CD4-positive, alpha-beta T cell treated with Interleukin-15 for 4 hours (primary cell): ENCODE measurements at regions not wholly inside any gene's neighbourhood (a gene's known extent, or its start where the extent isn't known, plus 50 kb on each side); places are given as distances from the start of the nearest gene placed in this dataset.

Source experiments
- DNase-seq: peaks from one replicate; pipeline ENCODE4 v3.0.0-alpha.2; 2020; ENCODE audit warnings: low spot score

DNA sequence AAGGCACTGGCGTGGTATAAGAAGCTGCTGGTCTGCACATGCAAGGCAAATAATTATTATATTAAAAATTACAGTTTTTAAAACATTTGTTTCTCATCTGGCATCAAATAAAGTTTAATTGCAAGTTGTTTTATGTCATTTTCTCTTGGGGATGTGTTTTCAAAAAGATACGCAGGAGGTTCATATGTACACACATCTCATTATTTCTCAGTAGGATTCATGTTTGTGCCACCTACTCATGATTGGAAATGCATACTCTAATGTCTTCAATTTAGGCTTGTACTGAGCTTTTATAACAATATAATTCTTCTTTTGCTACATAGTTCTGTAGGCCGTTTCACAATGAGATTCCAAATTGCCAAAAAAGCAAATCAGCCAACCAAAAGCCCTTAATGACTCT is 244.2 kb upstream of the MEF2C start:
- DNase-seq = no peak

DNA sequence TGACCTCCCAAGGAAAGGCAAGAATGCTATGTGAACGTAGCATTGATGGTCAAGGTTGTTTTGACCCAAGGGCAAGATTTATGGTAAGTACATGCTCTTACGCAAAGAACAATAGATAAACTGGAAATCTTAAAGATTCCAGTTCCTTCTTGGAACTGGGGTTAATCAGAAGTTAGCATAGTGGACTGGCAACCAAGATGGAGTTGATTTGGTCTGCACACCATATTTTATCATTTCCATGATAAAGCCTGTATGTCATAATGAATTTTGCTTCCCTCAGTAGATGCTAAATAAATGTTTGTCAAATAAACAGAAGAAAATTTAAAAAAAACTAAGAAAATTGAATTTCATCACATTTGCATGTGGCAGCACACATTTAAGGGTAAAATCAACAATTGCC is 242.4 kb upstream of the MEF2C start:
- DNase-seq = no peak

DNA sequence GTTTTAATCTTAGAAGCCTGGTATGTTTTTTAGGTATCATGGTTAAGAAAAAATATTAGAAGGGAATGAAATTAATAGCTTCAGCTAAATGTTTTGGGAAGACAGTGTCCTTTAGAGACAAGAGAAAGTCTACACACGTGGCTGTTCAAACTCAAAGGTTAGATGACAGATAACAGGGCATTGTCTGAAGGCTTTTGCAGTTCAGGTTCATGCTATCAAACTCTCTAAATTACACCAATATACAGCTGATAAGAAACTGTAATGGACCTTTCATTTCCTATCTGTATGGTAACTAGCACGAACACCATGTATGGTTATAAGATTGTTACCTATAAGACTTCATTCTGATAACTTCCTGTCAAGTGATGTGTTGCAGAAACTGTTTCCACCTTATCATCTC is 240.6 kb upstream of the MEF2C start:
- DNase-seq = no peak

DNA sequence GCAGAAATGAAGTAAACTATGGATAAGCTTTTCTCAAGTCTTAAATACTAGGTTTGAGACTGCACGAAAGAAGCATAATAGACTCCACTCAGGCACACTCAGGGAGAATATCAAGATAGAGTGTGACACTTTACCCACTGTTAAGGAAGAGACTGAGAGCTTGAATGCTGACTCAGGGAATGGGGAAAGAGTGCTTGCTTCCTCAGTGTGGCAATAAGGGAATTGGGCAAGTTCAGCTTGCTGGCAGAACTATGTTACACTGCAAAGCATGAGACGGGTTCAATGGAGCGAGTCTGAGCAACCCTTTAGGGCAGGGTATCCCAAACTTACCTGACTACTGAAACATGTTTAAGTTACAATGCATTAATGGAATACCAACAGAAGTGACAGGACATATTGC is 237.7 kb upstream of the MEF2C start:
- DNase-seq = no peak

DNA sequence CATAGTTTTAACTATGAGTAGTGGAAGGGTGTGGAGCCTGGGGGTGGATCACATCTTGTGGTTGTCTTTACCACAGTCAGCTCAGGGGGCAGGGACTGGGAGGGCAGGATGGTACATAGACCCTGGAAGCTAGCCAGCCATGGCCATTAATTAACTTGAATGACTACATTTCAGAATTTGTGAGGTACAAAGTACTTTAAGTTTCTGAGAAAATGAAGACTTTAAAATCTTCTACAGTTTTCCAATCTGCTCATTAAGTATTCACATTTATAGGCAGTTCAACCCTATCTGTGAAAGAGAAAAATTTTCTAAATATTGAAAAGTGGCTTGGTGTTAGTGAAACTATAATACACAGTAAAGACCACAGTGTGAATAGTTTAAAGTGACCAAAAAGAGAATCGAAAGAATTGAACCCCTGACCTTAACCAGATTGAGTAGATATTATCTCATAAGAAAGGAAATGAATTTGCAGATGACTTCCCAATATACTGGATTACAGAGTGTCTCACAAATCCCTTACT is 234.2 kb upstream of the MEF2C start:
- no peak for DNase-seq

DNA sequence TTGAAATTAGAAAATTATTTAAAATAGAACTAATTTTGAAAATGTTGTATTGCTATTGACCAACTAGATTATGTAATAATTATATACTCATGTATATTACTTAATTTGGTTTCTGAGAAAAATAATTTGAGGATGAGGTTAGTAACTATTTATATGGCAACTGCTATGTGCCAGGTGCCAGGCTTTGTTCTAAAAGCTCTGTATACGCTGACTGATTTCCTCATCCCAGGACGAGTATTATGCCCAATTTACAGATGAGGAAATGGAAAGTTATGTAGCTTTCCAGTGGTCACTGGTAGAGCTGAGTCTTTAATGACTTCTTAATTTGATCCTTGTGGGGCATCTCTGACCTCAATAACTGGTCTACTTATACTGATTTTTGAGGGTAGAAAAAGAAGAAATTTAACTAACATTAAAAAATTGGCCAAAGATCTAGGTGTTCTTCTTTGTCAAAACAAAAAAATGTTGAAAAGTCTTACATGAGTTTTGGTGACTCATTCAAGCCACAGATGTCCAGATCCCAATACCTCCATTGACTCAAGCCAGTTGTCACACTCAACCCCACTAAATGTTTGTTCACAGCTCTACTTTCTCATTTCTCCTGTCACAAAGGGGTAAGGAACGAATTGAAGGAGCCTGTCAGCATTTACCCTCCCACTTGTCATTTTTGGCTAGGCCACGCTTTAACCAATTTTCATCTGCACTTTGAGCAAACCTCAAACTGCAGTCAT is 228.1 kb upstream of the MEF2C start:
- no peak for DNase-seq

DNA sequence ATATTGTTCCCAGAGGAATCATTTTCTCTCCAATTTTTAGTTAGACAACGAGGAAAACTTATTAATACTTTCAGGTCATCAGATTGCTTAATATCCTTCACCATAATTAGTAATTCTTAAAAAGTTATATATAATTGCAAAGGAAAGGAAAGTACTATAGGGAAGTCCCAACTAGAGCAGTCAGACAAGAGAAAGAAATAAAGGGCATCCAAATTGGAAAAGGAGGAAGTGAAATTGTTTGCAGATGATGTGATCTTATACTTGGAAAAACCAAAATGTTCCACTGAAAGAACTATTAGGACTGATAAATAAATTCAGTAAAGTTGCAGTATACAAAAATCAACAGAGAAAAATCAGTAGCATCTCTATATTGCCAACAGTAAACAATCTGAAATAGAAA is 223.5 kb upstream of the MEF2C start:
- no peak for DNase-seq

DNA sequence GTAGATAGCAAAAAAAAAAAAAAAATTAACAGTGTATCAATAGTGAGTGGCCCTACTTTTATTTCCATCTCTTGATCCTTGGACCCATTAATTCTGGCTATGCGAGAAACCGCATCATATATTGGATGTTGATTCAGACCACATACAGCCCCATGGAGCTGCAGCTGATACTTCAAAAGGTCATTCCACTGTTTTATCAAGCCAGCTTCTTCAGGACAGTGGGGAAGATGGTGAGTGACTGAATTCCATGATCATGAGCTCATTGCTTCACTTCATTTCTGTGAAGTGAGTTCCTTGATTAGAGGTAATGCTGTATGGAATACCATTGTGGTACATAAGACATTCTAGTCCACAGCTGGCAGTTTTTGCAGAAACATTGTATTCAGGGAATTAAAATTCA is 222.9 kb upstream of the MEF2C start:
- DNase-seq = no peak

DNA sequence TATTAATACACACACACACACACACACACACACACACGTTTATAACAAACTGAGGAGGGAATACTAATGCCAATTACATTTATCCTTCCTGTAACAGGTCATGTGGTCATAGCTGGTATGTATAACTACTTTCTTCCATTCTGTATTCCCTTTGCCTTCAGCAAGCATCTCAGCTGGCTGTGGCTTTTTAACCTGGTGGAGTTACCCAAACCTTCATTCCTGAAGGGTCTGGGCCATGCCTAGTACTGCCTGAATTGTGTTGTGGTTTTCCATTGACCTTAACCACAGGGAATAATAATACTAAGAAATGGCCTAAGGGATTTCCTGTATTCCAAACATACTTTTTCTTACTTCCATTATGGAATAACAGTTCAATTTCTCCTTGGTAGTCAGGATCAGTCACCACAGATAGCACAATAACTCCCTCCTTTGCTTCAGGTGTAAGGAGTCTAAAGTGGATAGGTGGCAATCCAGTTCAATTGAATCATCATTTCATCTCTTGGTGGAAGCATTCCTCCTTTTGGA is 222.2 kb upstream of the MEF2C start:
- no peak for DNase-seq

DNA sequence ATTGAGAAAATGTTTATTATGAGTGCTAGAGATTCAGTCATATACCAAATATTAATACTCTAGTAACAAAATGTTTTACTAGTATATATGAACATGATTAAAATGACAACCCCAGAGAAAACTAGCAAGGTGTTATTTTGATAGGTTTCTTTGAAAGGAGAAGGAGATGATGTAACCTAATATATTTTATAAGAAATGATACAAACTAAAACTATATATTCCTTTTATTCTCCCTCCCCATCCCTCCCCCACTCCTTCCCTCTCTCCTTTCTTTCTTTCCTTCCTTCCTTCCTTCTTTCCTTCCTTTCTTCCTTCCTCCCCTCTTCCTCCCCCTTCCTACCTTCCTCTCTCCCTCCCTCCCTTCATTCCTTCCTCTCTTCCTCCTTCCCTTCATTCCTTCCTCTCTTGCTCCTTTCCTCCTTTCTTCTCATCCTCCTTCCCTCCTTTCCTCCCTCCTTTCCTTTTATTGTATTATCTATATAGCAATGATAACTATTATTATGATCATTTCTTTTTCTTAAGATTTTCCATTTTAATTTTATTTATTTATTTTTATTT is 215.3 kb upstream of the MEF2C start:
- DNase-seq = no peak

DNA sequence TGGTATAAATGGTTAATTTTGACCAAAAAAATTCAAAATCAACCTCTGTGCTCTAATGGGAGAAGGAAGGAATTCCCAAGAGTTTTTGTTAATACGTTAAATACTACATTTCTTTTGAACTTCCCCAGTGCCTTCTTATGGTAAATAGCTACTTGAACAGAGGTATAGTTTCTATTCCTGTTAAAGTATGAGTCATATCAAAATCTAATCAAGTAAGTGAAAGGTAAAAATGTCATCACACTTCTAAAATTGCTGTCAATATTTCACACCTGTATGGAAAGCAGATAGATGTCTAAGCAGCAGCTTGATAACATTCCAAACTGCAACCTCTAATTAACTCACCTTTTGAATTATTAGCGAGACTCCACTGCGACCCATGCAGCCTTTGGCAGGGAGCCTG is 214.1 kb upstream of the MEF2C start:
- DNase-seq = no peak

DNA sequence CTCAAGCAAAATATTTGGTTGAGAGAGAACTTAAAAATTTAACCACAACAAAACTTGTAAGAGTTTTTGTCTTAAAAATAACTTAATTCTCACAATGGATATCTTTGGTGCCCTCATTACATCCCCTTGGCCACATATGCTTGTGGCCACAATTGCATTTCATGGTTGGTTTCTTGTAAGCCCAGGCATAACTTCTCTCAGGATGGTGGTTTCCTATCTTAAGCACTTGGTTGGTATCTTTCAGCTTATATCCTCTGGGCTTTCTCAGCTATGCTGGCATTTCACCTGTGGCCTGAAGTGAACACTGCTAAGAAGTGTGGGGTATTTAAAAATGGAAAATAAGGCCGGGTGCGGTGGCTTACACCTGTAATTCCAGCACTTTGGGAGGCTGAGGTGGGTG is 212.4 kb upstream of the MEF2C start:
- no peak for DNase-seq

DNA sequence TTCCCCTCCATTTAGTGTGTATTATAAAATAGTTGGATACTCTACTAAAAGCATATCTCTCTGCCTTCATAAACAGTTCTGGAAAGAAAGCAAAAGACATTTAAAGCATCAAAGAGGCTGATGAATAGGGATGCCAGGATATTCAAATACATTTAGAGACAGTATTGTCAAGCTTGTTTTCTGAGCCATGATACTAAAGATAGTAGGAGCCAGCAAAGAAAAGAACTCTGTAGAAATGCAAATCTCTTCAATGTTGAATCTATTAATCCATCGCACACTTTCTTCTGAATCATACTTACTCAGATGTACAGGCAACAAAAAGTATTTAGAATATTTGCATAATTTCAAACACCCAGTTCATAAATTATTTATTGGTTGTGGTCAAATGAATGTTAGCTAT is 207.1 kb upstream of the MEF2C start:
- DNase-seq = no peak

DNA sequence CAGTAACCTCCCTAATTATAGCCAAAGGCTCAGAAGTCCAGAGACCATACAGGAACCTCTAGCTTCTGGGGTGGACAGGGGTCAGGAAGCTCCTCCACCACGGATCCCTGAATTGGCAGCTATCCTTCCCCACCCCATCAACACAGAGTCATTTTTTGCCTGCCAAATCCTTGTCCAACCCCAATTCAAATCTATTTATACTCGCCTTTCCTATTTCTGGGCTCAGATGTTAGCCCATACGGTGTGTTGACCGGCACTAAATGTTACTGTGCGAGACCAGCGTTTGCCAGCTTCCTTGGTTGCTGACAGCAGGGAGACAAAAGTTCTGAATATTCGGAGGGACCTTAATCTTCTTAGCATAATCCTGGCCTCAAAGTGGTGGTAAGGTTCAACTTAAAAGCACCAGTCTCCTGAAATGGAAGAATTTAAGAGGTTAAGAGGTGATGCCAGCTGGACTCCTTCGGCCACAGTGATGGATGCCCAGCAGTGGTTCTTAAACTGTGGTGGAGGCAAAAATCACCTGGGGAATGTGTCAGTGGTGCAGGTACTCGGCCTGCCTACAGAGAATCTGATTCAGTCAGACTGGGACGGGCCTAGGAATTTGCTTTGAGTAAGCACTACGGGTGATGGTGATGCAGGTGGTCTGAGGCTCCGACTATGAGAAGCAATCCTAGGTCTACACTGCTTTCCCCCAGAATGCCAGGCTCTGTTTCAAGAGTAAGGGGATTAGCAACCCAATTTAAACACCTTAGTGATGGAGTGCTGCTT is 204.8 kb upstream of the MEF2C start:
- no peak for DNase-seq

DNA sequence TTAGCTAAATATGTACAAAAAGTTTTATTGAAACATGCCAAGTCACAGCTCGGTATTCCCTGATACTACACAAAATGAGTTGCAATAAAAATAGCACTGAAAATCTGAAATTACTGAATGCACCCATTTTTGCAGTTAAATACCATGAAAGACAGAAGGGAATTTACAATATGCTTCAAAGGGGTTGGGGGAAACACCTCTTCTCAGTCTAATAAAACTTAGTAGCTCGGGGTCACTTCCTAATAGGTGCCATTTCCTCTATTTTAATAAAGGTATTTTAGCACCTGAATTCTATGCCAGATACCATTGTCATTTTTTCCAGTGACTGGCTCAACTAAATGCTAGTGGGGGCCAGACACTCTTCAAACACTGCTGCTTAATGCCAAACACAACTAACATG is 204.1 kb upstream of the MEF2C start:
- DNase-seq = no peak

DNA sequence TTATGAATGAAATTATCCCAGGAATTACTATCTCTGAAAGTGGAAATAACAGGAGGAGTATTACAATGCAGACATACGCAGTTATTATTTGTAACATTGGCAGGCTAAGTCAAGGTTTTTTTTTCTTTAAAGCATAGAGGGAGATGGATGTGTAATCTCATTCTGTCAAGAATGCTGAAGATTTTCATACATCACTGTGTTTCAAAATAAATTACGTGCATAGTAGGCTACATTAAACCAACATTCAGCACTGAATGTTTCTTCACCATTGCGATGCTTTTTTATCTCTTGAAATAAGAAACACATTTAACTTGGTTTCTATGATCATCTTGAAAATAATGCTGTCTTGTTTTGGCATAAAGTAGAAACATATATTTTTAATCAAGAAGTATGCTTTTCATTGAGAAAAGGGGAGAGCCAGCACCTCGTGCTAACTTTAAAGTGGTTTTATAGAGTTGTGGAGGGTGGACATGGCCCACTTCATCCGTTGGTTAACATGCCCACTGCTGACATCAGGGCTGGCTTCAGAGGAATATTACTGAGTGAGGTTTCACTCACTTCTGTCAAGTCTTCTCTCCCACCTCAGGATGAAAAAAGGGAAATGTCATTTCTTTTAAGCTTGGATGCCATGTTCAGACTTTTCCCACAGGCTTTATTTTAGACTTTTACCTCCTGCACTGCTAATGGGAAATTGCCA is 203.6 kb upstream of the MEF2C start:
- no peak for DNase-seq

DNA sequence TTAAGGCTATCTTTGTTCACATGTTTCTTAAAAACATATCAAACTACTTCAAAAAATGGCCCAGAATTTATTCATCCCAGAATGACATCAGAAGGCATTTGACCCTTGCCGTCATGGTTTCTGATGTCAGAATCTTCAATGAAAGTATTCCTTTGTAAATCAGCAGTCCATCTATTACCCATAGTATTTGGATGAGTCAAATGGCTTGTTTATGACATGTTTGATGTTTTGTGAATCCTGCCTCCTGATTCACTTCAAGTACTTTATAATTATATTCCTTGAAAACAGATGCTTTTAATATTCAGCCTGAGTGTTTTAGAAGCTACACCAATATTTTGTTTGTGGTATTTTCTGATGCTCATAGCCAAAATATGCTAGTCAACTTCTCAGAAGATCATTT is 200.8 kb upstream of the MEF2C start:
- DNase-seq = no peak

DNA sequence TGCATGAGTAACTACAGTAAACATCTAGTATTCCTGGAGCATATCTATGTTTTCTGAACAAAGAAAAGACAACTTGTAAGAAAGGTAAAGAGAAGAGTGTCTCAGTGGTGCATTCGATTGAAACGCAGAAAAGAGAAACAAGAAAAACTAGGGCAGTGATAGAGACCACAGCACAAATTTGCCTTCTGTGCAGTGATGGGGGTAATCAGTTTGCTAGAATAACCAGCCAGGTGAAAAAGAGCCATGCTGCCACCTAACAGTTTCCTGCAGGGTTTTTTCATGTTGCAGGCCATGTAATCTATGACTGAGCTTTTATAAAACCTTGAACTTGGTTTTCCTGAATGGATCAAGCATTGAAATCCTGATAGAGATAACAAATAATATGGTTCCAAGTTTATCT is 198.4 kb upstream of the MEF2C start:
- DNase-seq = no peak

DNA sequence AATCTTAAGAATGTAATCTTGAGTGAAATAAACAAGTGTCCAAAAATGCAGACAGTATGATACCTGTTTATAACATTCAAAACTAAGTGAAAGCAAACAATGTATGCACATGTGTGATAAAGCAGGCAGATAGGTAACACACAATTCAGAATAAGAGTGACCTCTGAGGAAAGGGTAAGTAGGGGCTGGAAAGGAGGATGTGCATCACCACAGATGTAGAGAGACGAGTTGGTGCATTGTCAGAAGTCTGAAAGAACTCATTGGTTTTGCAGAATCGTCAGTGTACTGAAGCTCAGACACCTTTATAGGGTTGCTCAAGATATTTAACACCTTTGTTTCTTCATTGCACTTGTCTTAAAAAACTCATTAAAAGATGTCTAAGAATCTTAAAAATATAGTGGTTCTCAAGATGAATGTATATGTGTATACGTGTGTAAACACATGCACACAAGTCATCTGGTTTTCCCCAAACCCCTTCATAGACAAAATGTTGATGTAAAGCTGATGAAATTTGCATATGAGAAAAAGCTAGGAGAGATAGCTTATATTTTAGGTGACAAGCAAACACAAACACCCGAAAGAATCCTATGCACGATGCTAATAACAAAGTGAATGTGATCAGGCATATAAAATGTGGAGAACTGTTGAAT is 197.6 kb upstream of the MEF2C start:
- DNase-seq = no peak

DNA sequence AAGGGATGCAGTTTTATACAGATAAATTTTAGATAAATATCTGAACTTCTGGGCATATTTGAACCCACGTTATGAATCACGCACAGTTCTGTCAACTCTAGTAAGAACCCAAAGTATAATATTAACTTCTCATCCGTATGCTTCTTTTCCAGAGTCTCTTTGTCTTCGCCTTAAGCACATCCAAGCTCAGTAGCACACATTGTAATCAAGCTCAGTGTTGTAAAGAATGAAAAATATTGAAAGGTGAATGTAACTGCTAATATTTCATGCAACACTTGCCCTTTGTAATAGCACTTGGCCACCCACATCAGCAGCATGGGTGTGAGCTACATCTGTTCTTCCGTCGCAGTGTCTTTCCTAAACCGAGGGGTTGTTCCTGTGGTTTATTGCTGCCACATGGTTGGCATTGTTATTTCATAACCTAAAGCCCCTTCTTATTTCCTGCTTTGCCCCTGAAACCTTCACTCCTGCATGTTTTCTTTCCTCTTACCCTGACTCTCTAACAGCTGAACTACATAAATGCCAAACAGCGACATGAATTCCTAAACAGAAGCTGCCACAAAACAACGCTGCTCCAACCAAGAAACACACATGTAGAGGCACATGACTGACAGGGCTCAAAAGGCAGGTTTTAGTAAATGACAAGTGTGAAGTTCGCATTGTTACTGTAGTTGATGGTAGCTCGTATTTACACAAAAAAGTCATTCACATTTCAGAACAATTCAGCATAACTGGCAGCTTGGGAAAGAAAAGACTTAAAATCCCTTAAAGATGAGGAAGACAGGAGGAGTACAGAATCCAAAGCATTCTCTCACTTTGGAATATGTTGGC is 190.1 kb upstream of the MEF2C start:
- DNase-seq = no peak

DNA sequence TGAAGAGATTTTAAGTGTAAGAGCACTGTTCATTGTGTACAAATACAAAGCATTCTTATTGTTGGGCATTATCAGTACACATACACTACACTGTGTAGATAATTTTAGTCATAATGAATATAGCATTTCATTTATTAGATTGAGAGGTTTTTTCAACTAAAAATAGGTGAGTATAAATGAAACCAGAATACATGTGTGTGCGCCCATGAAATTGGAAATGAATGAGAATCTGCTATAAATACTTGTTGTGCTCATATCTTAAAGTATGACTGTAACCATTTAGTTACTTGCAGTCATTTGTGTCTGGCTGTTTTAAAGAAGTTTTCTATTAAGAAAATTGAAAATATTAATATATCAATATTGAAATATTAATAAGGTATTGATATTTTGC is 189.0 kb upstream of the MEF2C start:
- DNase-seq = no peak
